Esophagus muscularis mucosa (tissue), 4 donors: ENCODE measurements at regions not wholly inside any gene's neighbourhood (a gene's known extent, or its start where the extent isn't known, plus 50 kb on each side); places are given as distances from the start of the nearest gene placed in this dataset.

Source experiments
- EP300 ChIP-seq: sonication (generic); formaldehyde crosslinking; IDR thresholded peaks from one replicate; pipeline ENCODE4 v1.6.1; 2017; ENCODE audit warnings: antibody characterized with exemption
- POLR2A ChIP-seq: fragments of 450-650 bp; IDR thresholded peaks from one replicate; pipeline ENCODE4 v1.6.1; 2017; ENCODE audit warnings: antibody characterized with exemption, moderate library complexity, mild to moderate bottlenecking, low read depth
- TF ChIP-seq, protein P1 (sequence below), 3 experiments: fragments of 200-600 bp in 2 of 3; fragments of 450-650 bp in 1 of 3; sonication (generic) in 2 of 3; IDR thresholded peaks; one replicate each; pipeline ENCODE4 v1.5.1; 2017 to 2019; ENCODE audit warnings: antibody characterized with exemption in 3 of 3, mild to moderate bottlenecking in 2 of 3, moderate library complexity in 1 of 3

DNA sequence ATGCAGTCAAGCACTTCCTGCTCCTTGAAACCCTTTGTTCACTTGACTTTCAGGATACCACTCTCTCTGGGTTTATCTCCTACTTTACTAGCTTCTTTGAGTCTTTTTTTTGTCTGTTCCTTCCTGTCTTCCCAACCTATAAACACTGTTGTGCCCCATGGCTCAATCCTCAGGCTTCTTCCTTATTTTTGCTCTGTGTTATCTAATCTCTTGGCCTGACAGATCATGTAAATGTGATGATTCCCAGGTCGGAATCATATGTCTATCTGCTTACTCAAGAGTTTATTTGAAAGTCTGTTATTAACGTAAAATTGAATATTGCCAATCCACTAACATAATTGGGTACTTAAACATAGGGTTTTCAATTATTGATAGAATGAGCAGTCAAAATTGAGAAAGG is 171.7 kb upstream of the ST6GALNAC5 start:
- TF ChIP-seq, protein P1, sequence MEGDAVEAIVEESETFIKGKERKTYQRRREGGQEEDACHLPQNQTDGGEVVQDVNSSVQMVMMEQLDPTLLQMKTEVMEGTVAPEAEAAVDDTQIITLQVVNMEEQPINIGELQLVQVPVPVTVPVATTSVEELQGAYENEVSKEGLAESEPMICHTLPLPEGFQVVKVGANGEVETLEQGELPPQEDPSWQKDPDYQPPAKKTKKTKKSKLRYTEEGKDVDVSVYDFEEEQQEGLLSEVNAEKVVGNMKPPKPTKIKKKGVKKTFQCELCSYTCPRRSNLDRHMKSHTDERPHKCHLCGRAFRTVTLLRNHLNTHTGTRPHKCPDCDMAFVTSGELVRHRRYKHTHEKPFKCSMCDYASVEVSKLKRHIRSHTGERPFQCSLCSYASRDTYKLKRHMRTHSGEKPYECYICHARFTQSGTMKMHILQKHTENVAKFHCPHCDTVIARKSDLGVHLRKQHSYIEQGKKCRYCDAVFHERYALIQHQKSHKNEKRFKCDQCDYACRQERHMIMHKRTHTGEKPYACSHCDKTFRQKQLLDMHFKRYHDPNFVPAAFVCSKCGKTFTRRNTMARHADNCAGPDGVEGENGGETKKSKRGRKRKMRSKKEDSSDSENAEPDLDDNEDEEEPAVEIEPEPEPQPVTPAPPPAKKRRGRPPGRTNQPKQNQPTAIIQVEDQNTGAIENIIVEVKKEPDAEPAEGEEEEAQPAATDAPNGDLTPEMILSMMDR (IDR thresholded peaks at IDR 0.05): no peak
- TF ChIP-seq EP300 (no peak), POLR2A (no peak)
